ENCODE measurements at regions not wholly inside any gene's neighbourhood (a gene's known extent, or its start where the extent isn't known, plus 50 kb on each side); places are given as distances from the start of the nearest gene placed in this dataset.

- Histone ChIP-seq H3K4me3 (no peak overlapping the region), H3K9me3 (replicated peaks) (no peaks in the 10 kb centered on the region), H3K27me3 (replicated peaks) (no peaks in the 10 kb centered on the region), H3K36me3 (no peaks in the 10 kb centered on the region), H3K27ac (no peak overlapping the region), H3K4me1 (replicated peaks) (no peaks in the 10 kb centered on the region)
- no peak for DNase-seq (ENCODE audit: low read depth in 1 of 2, low spot score in 2 of 2)
These were observed 79.4 kb upstream of the CADPS start for GRCh38 chr3:62954580-62954979.

- H3K36me3 ChIP-seq: no peaks in the 10 kb centered on the region
- no peak overlapping the region for H3K27ac ChIP-seq
- DNase-seq (ENCODE audit: low read depth in 1 of 2, low spot score in 2 of 2): no peak
These were observed 79.9 kb upstream of the CADPS start for GRCh38 chr3:62955126-62955525.

GRCh38 chr3:62956411-62956810 is 81.2 kb upstream of the CADPS start:
- H3K4me1 ChIP-seq (replicated peaks): no peaks in the 10 kb centered on the region
- H3K36me3 ChIP-seq: no peaks in the 10 kb centered on the region
- H3K27me3 ChIP-seq (replicated peaks): no peaks in the 10 kb centered on the region
- H3K9me3 ChIP-seq (replicated peaks): no peaks in the 10 kb centered on the region
- no peak for DNase-seq (ENCODE audit: low read depth in 1 of 2, low spot score in 2 of 2)
- no peak overlapping the region for H3K4me3 ChIP-seq
- H3K27ac ChIP-seq: no peak overlapping the region

More at GRCh38 chr3:62955126-62955525, 79.9 kb upstream of the CADPS start:
- H3K4me3 ChIP-seq: no peak overlapping the region
- no peaks in the 10 kb centered on the region for H3K9me3 ChIP-seq (replicated peaks)
- H3K4me1 ChIP-seq (replicated peaks): no peaks in the 10 kb centered on the region
- no peaks in the 10 kb centered on the region for H3K27me3 ChIP-seq (replicated peaks)

- H3K27me3 ChIP-seq (replicated peaks): no peaks in the 10 kb centered on the region
These were observed 86.8 kb upstream of the CADPS start for GRCh38 chr3:62961874-62962556.

GRCh38 chr3:62962714-62963113 is 87.5 kb upstream of the CADPS start:
- no peak for DNase-seq (ENCODE audit: low read depth in 1 of 2, low spot score in 2 of 2)
- no peaks in the 10 kb centered on the region for H3K9me3 ChIP-seq (replicated peaks)
- no peak overlapping the region for H3K27ac ChIP-seq

More at GRCh38 chr3:62961874-62962556, 86.8 kb upstream of the CADPS start:
- no peaks in the 10 kb centered on the region for H3K9me3 ChIP-seq (replicated peaks)
- H3K4me3 ChIP-seq: no peak overlapping the region
- no peaks in the 10 kb centered on the region for H3K4me1 ChIP-seq (replicated peaks)
- no peak overlapping the region for H3K27ac ChIP-seq
- H3K36me3 ChIP-seq: no peaks in the 10 kb centered on the region
- DNase-seq (ENCODE audit: low read depth in 1 of 2, low spot score in 2 of 2): no peak

GRCh38 chr3:62965311-62965710 is 90.1 kb upstream of the CADPS start:
- H3K27me3 ChIP-seq (replicated peaks): no peaks in the 10 kb centered on the region
- no peak overlapping the region for H3K4me3 ChIP-seq
- no peak for DNase-seq (ENCODE audit: low read depth in 1 of 2, low spot score in 2 of 2)
- no peaks in the 10 kb centered on the region for H3K9me3 ChIP-seq (replicated peaks)
- no peaks in the 10 kb centered on the region for H3K36me3 ChIP-seq
- H3K27ac ChIP-seq: no peak overlapping the region
- no peaks in the 10 kb centered on the region for H3K4me1 ChIP-seq (replicated peaks)

More at GRCh38 chr3:62962714-62963113, 87.5 kb upstream of the CADPS start:
- H3K36me3 ChIP-seq: no peaks in the 10 kb centered on the region
- H3K4me3 ChIP-seq: no peak overlapping the region
- no peaks in the 10 kb centered on the region for H3K4me1 ChIP-seq (replicated peaks)
- H3K27me3 ChIP-seq (replicated peaks): no peaks in the 10 kb centered on the region

GRCh38 chr3:62968128-62968527 is 92.9 kb upstream of the CADPS start:
- DNase-seq (ENCODE audit: low read depth in 1 of 2, low spot score in 2 of 2): no peak
- H3K4me3 ChIP-seq: no peak overlapping the region
- no peaks in the 10 kb centered on the region for H3K36me3 ChIP-seq
- H3K27ac ChIP-seq: no peak overlapping the region
- no peaks in the 10 kb centered on the region for H3K9me3 ChIP-seq (replicated peaks)
- no peaks in the 10 kb centered on the region for H3K4me1 ChIP-seq (replicated peaks)
- no peaks in the 10 kb centered on the region for H3K27me3 ChIP-seq (replicated peaks)

GRCh38 chr3:62970648-62971047 is 95.4 kb upstream of the CADPS start:
- Histone ChIP-seq H3K36me3 (no peaks in the 10 kb centered on the region), H3K4me3 (no peak overlapping the region), H3K27me3 (replicated peaks) (no peaks in the 10 kb centered on the region), H3K9me3 (replicated peaks) (no peaks in the 10 kb centered on the region), H3K4me1 (replicated peaks) (no peaks in the 10 kb centered on the region), H3K27ac (no peak overlapping the region)
- DNase-seq (ENCODE audit: low read depth in 1 of 2, low spot score in 2 of 2): no peak

- Histone ChIP-seq H3K27ac (no peak overlapping the region), H3K9me3 (replicated peaks) (no peaks in the 10 kb centered on the region), H3K4me3 (no peak overlapping the region), H3K4me1 (replicated peaks) (no peaks in the 10 kb centered on the region), H3K36me3 (no peaks in the 10 kb centered on the region), H3K27me3 (replicated peaks) (no peaks in the 10 kb centered on the region)
- DNase-seq (ENCODE audit: low read depth in 1 of 2, low spot score in 2 of 2): no peak
These were observed 100.3 kb upstream of the CADPS start for GRCh38 chr3:62975566-62975965.

GRCh38 chr3:62981962-62982361 is 106.7 kb upstream of the CADPS start:
- no peaks in the 10 kb centered on the region for H3K9me3 ChIP-seq (replicated peaks)
- no peaks in the 10 kb centered on the region for H3K36me3 ChIP-seq
- no peaks in the 10 kb centered on the region for H3K27me3 ChIP-seq (replicated peaks)
- no peak overlapping the region for H3K27ac ChIP-seq
- H3K4me3 ChIP-seq: no peak overlapping the region
- no peaks in the 10 kb centered on the region for H3K4me1 ChIP-seq (replicated peaks)
- no peak for DNase-seq (ENCODE audit: low read depth in 1 of 2, low spot score in 2 of 2)

GRCh38 chr3:62982795-62983455 is 107.7 kb upstream of the CADPS start:
- Histone ChIP-seq H3K36me3 (no peaks in the 10 kb centered on the region), H3K4me3 (no peak overlapping the region), H3K9me3 (replicated peaks) (no peaks in the 10 kb centered on the region), H3K4me1 (replicated peaks) (no peaks in the 10 kb centered on the region), H3K27me3 (replicated peaks) (no peaks in the 10 kb centered on the region), H3K27ac (no peak overlapping the region)
- DNase-seq (ENCODE audit: low read depth in 1 of 2, low spot score in 2 of 2): no peak

GRCh38 chr3:62986061-62986460 is 110.8 kb upstream of the CADPS start:
- no peaks in the 10 kb centered on the region for H3K27me3 ChIP-seq (replicated peaks)
- no peaks in the 10 kb centered on the region for H3K36me3 ChIP-seq
- H3K9me3 ChIP-seq (replicated peaks): no peaks in the 10 kb centered on the region
- H3K4me3 ChIP-seq: no peak overlapping the region
- DNase-seq (ENCODE audit: low read depth in 1 of 2, low spot score in 2 of 2): no peak
- no peaks in the 10 kb centered on the region for H3K4me1 ChIP-seq (replicated peaks)
- H3K27ac ChIP-seq: no peak overlapping the region

GRCh38 chr3:62987721-62988120 is 112.5 kb upstream of the CADPS start:
- H3K4me3 ChIP-seq: no peak overlapping the region
- H3K27ac ChIP-seq: no peak overlapping the region
- DNase-seq (ENCODE audit: low read depth in 1 of 2, low spot score in 2 of 2): no peak
- no peaks in the 10 kb centered on the region for H3K27me3 ChIP-seq (replicated peaks)
- no peaks in the 10 kb centered on the region for H3K36me3 ChIP-seq
- no peaks in the 10 kb centered on the region for H3K9me3 ChIP-seq (replicated peaks)
- no peaks in the 10 kb centered on the region for H3K4me1 ChIP-seq (replicated peaks)

- H3K27me3 ChIP-seq (replicated peaks): no peaks in the 10 kb centered on the region
- DNase-seq (ENCODE audit: low read depth in 1 of 2, low spot score in 2 of 2): no peak
- no peaks in the 10 kb centered on the region for H3K9me3 ChIP-seq (replicated peaks)
- H3K27ac ChIP-seq: no peak overlapping the region
- H3K4me3 ChIP-seq: no peak overlapping the region
- H3K4me1 ChIP-seq (replicated peaks): no peaks in the 10 kb centered on the region
- H3K36me3 ChIP-seq: no peaks in the 10 kb centered on the region
These were observed 115.6 kb upstream of the CADPS start for GRCh38 chr3:62990704-62991413.
